ENCODE measurements at regions not wholly inside any gene's neighbourhood (a gene's known extent, or its start where the extent isn't known, plus 50 kb on each side); places are given as distances from the start of the nearest gene placed in this dataset.
"Not testable (repeated sequence)": the region's sequence is repeated elsewhere in the genome, so short reads cannot be mapped to it uniquely, and the experiment has no call there.

DNA sequence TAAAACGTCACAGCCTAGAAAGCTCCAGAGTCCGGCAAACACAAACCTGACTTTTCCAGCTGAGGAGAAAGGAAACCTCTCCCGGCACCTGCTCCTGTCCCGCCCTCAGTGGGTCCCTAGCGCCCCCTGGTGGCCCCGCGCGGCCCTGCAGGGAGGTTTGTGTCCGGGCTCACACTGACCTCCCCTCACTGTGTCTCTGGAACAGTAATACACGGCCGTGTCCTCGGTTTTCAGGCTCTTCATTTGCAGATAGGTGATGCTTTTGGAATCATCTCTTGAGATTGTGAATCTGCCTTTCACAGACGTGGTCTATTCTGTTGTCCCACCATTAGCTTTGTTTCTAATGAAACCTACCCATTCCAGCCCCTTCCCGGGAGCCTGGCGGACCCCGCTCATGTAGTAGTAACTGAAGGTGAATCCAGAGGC is 731.2 kb downstream of the TMEM121 start:
- TF ChIP-seq, protein P1, sequence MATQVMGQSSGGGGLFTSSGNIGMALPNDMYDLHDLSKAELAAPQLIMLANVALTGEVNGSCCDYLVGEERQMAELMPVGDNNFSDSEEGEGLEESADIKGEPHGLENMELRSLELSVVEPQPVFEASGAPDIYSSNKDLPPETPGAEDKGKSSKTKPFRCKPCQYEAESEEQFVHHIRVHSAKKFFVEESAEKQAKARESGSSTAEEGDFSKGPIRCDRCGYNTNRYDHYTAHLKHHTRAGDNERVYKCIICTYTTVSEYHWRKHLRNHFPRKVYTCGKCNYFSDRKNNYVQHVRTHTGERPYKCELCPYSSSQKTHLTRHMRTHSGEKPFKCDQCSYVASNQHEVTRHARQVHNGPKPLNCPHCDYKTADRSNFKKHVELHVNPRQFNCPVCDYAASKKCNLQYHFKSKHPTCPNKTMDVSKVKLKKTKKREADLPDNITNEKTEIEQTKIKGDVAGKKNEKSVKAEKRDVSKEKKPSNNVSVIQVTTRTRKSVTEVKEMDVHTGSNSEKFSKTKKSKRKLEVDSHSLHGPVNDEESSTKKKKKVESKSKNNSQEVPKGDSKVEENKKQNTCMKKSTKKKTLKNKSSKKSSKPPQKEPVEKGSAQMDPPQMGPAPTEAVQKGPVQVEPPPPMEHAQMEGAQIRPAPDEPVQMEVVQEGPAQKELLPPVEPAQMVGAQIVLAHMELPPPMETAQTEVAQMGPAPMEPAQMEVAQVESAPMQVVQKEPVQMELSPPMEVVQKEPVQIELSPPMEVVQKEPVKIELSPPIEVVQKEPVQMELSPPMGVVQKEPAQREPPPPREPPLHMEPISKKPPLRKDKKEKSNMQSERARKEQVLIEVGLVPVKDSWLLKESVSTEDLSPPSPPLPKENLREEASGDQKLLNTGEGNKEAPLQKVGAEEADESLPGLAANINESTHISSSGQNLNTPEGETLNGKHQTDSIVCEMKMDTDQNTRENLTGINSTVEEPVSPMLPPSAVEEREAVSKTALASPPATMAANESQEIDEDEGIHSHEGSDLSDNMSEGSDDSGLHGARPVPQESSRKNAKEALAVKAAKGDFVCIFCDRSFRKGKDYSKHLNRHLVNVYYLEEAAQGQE (IDR thresholded peaks at IDR 0.05; ENCODE audit: low read depth): not testable (repeated sequence)
- not testable (repeated sequence) for TF ChIP-seq TCF12 (IDR thresholded peaks at IDR 0.05; ENCODE audit: low read depth); NFIC (IDR thresholded peaks at IDR 0.05); EP300 (IDR thresholded peaks at IDR 0.05; ENCODE audit: borderline replicate concordance); TAF1 (IDR thresholded peaks at IDR 0.05; ENCODE audit: low read depth); CEBPB (IDR thresholded peaks at IDR 0.05)
